Endothelial cell of umbilical vein (primary cell): ENCODE measurements at regions not wholly inside any gene's neighbourhood (a gene's known extent, or its start where the extent isn't known, plus 50 kb on each side); places are given as distances from the start of the nearest gene placed in this dataset.

Source experiments
- CTCF ChIP-seq, 2 donors: IDR thresholded peaks; 1 replicate in 1 of 2; 2 replicates in 1 of 2; pipeline ENCODE4 v1.5.1; 2011; ENCODE audit warnings: low read length in 2 of 2, mild to moderate bottlenecking in 2 of 2, moderate library complexity in 2 of 2, control low read depth in 1 of 2, inconsistent platforms in 1 of 2, low read depth in 1 of 2; ENCODE audit not compliant: insufficient read depth in 1 of 2; ENCODE audit errors: extremely low read depth in 1 of 2
- EZH2 ChIP-seq: IDR thresholded peaks from 2 replicates; pipeline ENCODE4 v1.6.1; 2012; ENCODE audit warnings: borderline replicate concordance, low read depth, mild to moderate bottlenecking, moderate library complexity, low read length, inconsistent platforms; ENCODE audit not compliant: severe bottlenecking
- FOS ChIP-seq: IDR thresholded peaks from 2 replicates; pipeline ENCODE4 v1.6.1; 2011; ENCODE audit warnings: mild to moderate bottlenecking, low read length, moderate library complexity, borderline replicate concordance; ENCODE audit not compliant: insufficient read depth
- JUN ChIP-seq: IDR thresholded peaks from 2 replicates; pipeline ENCODE4 v1.6.1; 2011; ENCODE audit warnings: borderline replicate concordance, low read depth; ENCODE audit not compliant: insufficient read length, insufficient read depth
- MAX ChIP-seq: IDR thresholded peaks from 2 replicates; pipeline ENCODE4 v1.6.1; 2011; ENCODE audit not compliant: insufficient read depth, insufficient read length
- MYC ChIP-seq: IDR thresholded peaks from one replicate; pipeline ENCODE4 v1.6.1; 2011; ENCODE audit warnings: mild to moderate bottlenecking, low read depth, low read length
- POLR2A ChIP-seq: IDR thresholded peaks from 2 replicates; pipeline ENCODE4 v1.6.1; 2012; ENCODE audit warnings: low read depth, mild to moderate bottlenecking, control low read depth, low read length
- POLR2AphosphoS5 ChIP-seq: IDR thresholded peaks from 2 replicates; pipeline ENCODE4 v1.6.1; 2012; ENCODE audit warnings: low read depth, mild to moderate bottlenecking, control low read depth, low read length, moderate library complexity; ENCODE audit not compliant: insufficient read depth

GRCh38 chr5:138639326-138639725, 64.1 kb upstream of the HSPA9 start:
- no peak for TF ChIP-seq POLR2AphosphoS5
- no peak for TF ChIP-seq CTCF (IDR thresholded peaks at IDR 0.05; ENCODE audit: extremely low read depth in 1 of 2, insufficient read depth in 1 of 2, low read depth in 1 of 2, low read length in 2 of 2)
- no peak for TF ChIP-seq POLR2A
- no peak for TF ChIP-seq MYC
- no peak for TF ChIP-seq JUN
- TF ChIP-seq MAX = no peak
- TF ChIP-seq EZH2 = no peak
- TF ChIP-seq FOS = no peak
